ENCODE measurements at regions not wholly inside any gene's neighbourhood (a gene's known extent, or its start where the extent isn't known, plus 50 kb on each side); places are given as distances from the start of the nearest gene placed in this dataset.

DNA sequence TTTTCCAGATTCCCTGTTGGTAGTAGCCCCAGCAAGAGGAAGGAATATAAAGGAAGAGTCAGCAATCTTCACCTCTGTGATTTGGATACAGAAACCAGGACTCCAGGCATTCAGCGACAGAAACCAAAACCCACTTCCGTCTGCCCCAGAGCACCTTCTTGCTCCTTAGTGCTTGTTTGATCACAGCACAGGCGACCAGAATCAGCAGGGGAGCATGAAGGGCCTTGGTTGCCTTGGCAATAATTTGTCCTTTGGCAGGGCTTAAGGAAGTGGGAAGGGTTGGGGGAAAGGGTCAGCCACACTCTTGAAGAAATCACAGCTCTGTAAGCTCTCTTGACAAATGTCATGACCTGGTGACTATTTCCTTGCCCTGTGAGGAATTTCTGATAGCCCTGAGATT is 379.6 kb downstream of the OTUD1 start:
- H3K4me1 ChIP-seq (ENCODE audit: control insufficient read depth, insufficient read depth, low read length) = no peaks in the 10 kb centered on the region
- H3K4me3 ChIP-seq (ENCODE audit: low read depth in 2 of 2, low read length in 2 of 2) = no peak overlapping the region
- CTCF ChIA-PET = no interaction called here
- H3K27me3 ChIP-seq (ENCODE audit: control insufficient read depth, insufficient read depth, low read length) = no peaks in the 10 kb centered on the region
- no peak overlapping the region for H3K27ac ChIP-seq (ENCODE audit: low read length)
- no TSS peak for BruUV-seq (replicated peaks)
- DNase-seq (ENCODE audit: low read depth, low spot score) (no peak), ATAC-seq (no peak)
- POLR2A ChIA-PET = no interaction called here
- H3K9me3 ChIP-seq (ENCODE audit: control insufficient read depth, insufficient read depth, low read depth, low read length) = no peaks in the 10 kb centered on the region
- no peaks in the 10 kb centered on the region for H3K36me3 ChIP-seq (ENCODE audit: control insufficient read depth, insufficient read depth, low read length)
- intact Hi-C loops (cut with micrococcal nuclease; ENCODE audit: unreplicated experiment) (no loop called here), in situ Hi-C loops (cut with HindIII; ENCODE audit: low pct_unique_long_range_greater_than_20kb, low sequenced_read_pairs) (no loop called here)
- TF ChIP-seq REST (IDR thresholded peaks at IDR 0.05; ENCODE audit: insufficient read depth in 1 of 2, low read depth in 2 of 2, low read length in 1 of 2) = no peak
- no peak for TF ChIP-seq TCF7L2 (IDR thresholded peaks at IDR 0.05; ENCODE audit: low read depth, low read length)
- no peak for TF ChIP-seq POLR2AphosphoS5 (IDR thresholded peaks at IDR 0.05; ENCODE audit: low read depth, low read length)
- no peak for TF ChIP-seq CTCF (IDR thresholded peaks at IDR 0.05)
- no peak for TF ChIP-seq SIN3A (IDR thresholded peaks at IDR 0.05; ENCODE audit: borderline replicate concordance, insufficient read depth, low read depth, low read length)

DNA sequence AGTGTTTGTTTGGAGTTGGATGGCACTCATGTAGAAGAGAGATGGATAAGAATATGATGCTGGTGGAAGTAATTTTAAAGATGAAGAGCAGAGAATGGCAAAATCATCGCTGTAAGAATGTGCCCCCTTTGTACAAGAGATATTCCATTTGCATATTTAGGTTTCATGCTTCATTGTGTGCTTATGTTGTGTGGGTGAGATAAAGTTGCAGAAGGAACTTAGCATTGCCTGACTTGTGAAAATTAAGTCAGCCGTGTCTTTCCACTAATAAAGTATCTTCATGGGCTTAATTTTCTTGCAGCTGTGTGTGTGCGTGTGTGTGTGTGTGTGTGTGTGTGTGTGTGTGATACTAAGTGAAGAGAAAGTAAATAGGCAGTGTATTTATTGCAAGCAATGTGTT is 381.9 kb downstream of the OTUD1 start:
- no peaks in the 10 kb centered on the region for H3K36me3 ChIP-seq (ENCODE audit: control insufficient read depth, insufficient read depth, low read length)
- H3K4me1 ChIP-seq (ENCODE audit: control insufficient read depth, insufficient read depth, low read length) = no peaks in the 10 kb centered on the region
- in situ Hi-C loops (cut with HindIII; ENCODE audit: low pct_unique_long_range_greater_than_20kb, low sequenced_read_pairs) (no loop called here), intact Hi-C loops (cut with micrococcal nuclease; ENCODE audit: unreplicated experiment) (no loop called here)
- H3K27ac ChIP-seq (ENCODE audit: low read length) = no peak overlapping the region
- POLR2A ChIA-PET = no interaction called here
- H3K9me3 ChIP-seq (ENCODE audit: control insufficient read depth, insufficient read depth, low read depth, low read length) = no peaks in the 10 kb centered on the region
- no peak for DNase-seq (ENCODE audit: low read depth, low spot score)
- no peaks in the 10 kb centered on the region for H3K27me3 ChIP-seq (ENCODE audit: control insufficient read depth, insufficient read depth, low read length)
- ATAC-seq = no peak
- CTCF ChIA-PET = no interaction called here
- TF ChIP-seq POLR2AphosphoS5 (IDR thresholded peaks at IDR 0.05; ENCODE audit: low read depth, low read length) (no peak), CTCF (IDR thresholded peaks at IDR 0.05) (no peak)
- no TSS peak for BruUV-seq (replicated peaks)
- no peak overlapping the region for H3K4me3 ChIP-seq (ENCODE audit: low read depth in 2 of 2, low read length in 2 of 2)

DNA sequence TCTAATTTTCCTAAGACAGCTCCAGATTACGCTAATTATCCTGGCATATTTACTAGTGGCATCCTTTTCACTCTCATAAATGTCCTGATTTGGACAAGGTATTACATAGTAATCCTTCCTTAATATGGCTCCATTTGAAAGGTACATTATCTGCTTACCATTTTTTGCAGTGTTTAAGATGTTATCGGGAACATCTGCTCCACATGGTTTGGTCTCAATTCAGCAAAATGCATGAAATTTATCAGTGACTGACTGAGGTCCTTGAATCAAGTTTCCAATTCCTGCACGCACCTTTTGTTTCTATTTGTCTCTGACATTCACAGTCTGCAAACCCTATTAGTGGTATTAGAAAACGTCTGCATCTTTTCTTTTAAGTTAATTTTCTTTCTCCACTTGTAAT is 384.1 kb upstream of the KIAA1217 start:
- Histone ChIP-seq H3K36me3 (ENCODE audit: control insufficient read depth, insufficient read depth, low read length) (no peaks in the 10 kb centered on the region), H3K27ac (ENCODE audit: low read length) (no peak overlapping the region), H3K4me1 (ENCODE audit: control insufficient read depth, insufficient read depth, low read length) (no peaks in the 10 kb centered on the region), H3K9me3 (ENCODE audit: control insufficient read depth, insufficient read depth, low read depth, low read length) (no peaks in the 10 kb centered on the region), H3K4me3 (ENCODE audit: low read depth in 2 of 2, low read length in 2 of 2) (no peak overlapping the region), H3K27me3 (ENCODE audit: control insufficient read depth, insufficient read depth, low read length) (no peaks in the 10 kb centered on the region)
- DNase-seq (ENCODE audit: low read depth, low spot score) = no peak
- intact Hi-C loops (cut with micrococcal nuclease; ENCODE audit: unreplicated experiment) = no loop called here
- no TSS peak for BruUV-seq (replicated peaks)
- TF ChIP-seq CTCF (IDR thresholded peaks at IDR 0.05) (no peak), SIN3A (IDR thresholded peaks at IDR 0.05; ENCODE audit: borderline replicate concordance, insufficient read depth, low read depth, low read length) (no peak), REST (IDR thresholded peaks at IDR 0.05; ENCODE audit: insufficient read depth in 1 of 2, low read depth in 2 of 2, low read length in 1 of 2) (no peak), POLR2AphosphoS5 (IDR thresholded peaks at IDR 0.05; ENCODE audit: low read depth, low read length) (no peak), TCF7L2 (IDR thresholded peaks at IDR 0.05; ENCODE audit: low read depth, low read length) (no peak)
- ATAC-seq = no peak
- in situ Hi-C loops (cut with HindIII; ENCODE audit: low pct_unique_long_range_greater_than_20kb, low sequenced_read_pairs) = no loop called here
- POLR2A ChIA-PET = no interaction called here
- CTCF ChIA-PET = no interaction called here
